GM23338 (cell line): ENCODE measurements at regions not wholly inside any gene's neighbourhood (a gene's known extent, or its start where the extent isn't known, plus 50 kb on each side); places are given as distances from the start of the nearest gene placed in this dataset.

Source experiments
- CREB1 ChIP-seq: fragments of 250-450 bp; sonication (Bioruptor Pico); IDR thresholded peaks from 2 replicates; pipeline ENCODE4 v1.5.0; 2020; ENCODE audit warnings: low read depth, mild to moderate bottlenecking, moderate library complexity
- EZH2 ChIP-seq: fragments of 200-600 bp; sonication (generic); IDR thresholded peaks from one replicate; pipeline ENCODE4 v1.8.0; 2017; ENCODE audit warnings: antibody characterized with exemption, mild to moderate bottlenecking, low read depth; ENCODE audit not compliant: unreplicated experiment
- EZH2phosphoT487 ChIP-seq: fragments of 200-600 bp; sonication (generic); IDR thresholded peaks from one replicate; pipeline ENCODE4 v1.8.1; 2018; ENCODE audit warnings: antibody characterized with exemption; ENCODE audit not compliant: unreplicated experiment
- JUNB ChIP-seq: IDR thresholded peaks from one replicate; pipeline ENCODE4 v1.6.1; 2016; ENCODE audit warnings: antibody characterized with exemption; ENCODE audit not compliant: unreplicated experiment
- NANOG ChIP-seq: IDR thresholded peaks from 2 replicates; pipeline ENCODE4 v1.6.1; 2016; ENCODE audit warnings: antibody characterized with exemption, borderline replicate concordance
- POLR2AphosphoS5 ChIP-seq: IDR thresholded peaks from 2 replicates; pipeline ENCODE4 v1.6.1; 2016; ENCODE audit warnings: antibody characterized with exemption, low read depth
- STAT1 ChIP-seq: IDR thresholded peaks from one replicate; pipeline ENCODE4 v1.6.1; 2016; ENCODE audit warnings: antibody characterized with exemption; ENCODE audit not compliant: unreplicated experiment
- ZNF114 ChIP-seq: fragments of 250-450 bp; sonication (Bioruptor Pico); IDR thresholded peaks from 2 replicates; pipeline ENCODE4 v1.5.0; 2020; ENCODE audit warnings: mild to moderate bottlenecking, moderate library complexity
- ZNF331 ChIP-seq: fragments of 250-450 bp; sonication (Bioruptor Pico); IDR thresholded peaks from 2 replicates; pipeline ENCODE4 v1.5.0; 2020; ENCODE audit warnings: low read depth, mild to moderate bottlenecking, moderate library complexity
- TF ChIP-seq, protein P1 (sequence below), 2 experiments: fragments of 200-600 bp in 1 of 2; sonication (generic) in 1 of 2; conservative IDR thresholded peaks; 2 replicates each; pipeline versions ENCODE4 v1.5.1 to v1.6.1; 2016 to 2017; ENCODE audit warnings: antibody characterized with exemption in 2 of 2, low read depth in 2 of 2, mild to moderate bottlenecking in 2 of 2, moderate library complexity in 1 of 2
- TF ChIP-seq, protein P2 (sequence below): IDR thresholded peaks from one replicate; pipeline ENCODE4 v1.6.1; 2018; ENCODE audit warnings: antibody characterized with exemption; ENCODE audit not compliant: unreplicated experiment
- TF ChIP-seq, protein P3 (sequence below): IDR thresholded peaks from 2 replicates; pipeline ENCODE4 v1.6.1; 2016; ENCODE audit warnings: antibody characterized with exemption

DNA sequence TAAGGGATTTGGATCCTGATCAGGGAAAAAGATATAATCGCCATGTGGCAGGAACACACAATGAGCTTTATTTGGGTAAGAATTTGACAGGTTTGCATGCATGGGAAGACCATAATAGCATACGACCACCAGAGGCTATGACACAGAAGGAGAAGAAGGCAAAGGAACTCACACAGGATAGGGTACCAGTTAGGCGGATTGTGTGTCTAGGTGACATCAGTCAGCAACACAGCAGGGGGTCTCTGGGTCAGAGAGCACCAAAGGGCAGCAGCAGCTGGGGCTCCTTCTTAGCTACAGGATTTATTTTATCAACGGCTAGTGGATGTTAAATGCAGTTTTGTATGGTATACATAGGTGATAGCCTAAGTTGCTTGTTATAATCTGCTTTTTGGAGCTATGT, 551.3 kb downstream of the KCNT2 start:
- TF ChIP-seq POLR2AphosphoS5, result no peak
- TF ChIP-seq, protein P1, sequence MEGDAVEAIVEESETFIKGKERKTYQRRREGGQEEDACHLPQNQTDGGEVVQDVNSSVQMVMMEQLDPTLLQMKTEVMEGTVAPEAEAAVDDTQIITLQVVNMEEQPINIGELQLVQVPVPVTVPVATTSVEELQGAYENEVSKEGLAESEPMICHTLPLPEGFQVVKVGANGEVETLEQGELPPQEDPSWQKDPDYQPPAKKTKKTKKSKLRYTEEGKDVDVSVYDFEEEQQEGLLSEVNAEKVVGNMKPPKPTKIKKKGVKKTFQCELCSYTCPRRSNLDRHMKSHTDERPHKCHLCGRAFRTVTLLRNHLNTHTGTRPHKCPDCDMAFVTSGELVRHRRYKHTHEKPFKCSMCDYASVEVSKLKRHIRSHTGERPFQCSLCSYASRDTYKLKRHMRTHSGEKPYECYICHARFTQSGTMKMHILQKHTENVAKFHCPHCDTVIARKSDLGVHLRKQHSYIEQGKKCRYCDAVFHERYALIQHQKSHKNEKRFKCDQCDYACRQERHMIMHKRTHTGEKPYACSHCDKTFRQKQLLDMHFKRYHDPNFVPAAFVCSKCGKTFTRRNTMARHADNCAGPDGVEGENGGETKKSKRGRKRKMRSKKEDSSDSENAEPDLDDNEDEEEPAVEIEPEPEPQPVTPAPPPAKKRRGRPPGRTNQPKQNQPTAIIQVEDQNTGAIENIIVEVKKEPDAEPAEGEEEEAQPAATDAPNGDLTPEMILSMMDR (conservative IDR thresholded peaks at IDR 0.05; ENCODE audit: low read depth in 2 of 2), result no peak
- no peak for TF ChIP-seq EZH2
- TF ChIP-seq, protein P2, sequence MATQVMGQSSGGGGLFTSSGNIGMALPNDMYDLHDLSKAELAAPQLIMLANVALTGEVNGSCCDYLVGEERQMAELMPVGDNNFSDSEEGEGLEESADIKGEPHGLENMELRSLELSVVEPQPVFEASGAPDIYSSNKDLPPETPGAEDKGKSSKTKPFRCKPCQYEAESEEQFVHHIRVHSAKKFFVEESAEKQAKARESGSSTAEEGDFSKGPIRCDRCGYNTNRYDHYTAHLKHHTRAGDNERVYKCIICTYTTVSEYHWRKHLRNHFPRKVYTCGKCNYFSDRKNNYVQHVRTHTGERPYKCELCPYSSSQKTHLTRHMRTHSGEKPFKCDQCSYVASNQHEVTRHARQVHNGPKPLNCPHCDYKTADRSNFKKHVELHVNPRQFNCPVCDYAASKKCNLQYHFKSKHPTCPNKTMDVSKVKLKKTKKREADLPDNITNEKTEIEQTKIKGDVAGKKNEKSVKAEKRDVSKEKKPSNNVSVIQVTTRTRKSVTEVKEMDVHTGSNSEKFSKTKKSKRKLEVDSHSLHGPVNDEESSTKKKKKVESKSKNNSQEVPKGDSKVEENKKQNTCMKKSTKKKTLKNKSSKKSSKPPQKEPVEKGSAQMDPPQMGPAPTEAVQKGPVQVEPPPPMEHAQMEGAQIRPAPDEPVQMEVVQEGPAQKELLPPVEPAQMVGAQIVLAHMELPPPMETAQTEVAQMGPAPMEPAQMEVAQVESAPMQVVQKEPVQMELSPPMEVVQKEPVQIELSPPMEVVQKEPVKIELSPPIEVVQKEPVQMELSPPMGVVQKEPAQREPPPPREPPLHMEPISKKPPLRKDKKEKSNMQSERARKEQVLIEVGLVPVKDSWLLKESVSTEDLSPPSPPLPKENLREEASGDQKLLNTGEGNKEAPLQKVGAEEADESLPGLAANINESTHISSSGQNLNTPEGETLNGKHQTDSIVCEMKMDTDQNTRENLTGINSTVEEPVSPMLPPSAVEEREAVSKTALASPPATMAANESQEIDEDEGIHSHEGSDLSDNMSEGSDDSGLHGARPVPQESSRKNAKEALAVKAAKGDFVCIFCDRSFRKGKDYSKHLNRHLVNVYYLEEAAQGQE, result no peak
- TF ChIP-seq, protein P3, sequence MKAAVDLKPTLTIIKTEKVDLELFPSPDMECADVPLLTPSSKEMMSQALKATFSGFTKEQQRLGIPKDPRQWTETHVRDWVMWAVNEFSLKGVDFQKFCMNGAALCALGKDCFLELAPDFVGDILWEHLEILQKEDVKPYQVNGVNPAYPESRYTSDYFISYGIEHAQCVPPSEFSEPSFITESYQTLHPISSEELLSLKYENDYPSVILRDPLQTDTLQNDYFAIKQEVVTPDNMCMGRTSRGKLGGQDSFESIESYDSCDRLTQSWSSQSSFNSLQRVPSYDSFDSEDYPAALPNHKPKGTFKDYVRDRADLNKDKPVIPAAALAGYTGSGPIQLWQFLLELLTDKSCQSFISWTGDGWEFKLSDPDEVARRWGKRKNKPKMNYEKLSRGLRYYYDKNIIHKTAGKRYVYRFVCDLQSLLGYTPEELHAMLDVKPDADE, result no peak
- TF ChIP-seq EZH2phosphoT487, result no peak
- TF ChIP-seq JUNB, result no peak
- no peak for TF ChIP-seq NANOG
- no peak for TF ChIP-seq STAT1
- no peak for TF ChIP-seq ZNF331 (CRISPR knock-in tag)
- TF ChIP-seq ZNF114 (CRISPR knock-in tag), result no peak
- no peak for TF ChIP-seq CREB1
